Activated naive CD8-positive, alpha-beta T cell treated with anti-CD3 and anti-CD28 coated beads, Interleukin-2, amount 50 U/mL, for 24 hours (primary cell): ENCODE measurements at regions not wholly inside any gene's neighbourhood (a gene's known extent, or its start where the extent isn't known, plus 50 kb on each side); places are given as distances from the start of the nearest gene placed in this dataset.

Experiments
- ATAC-seq: fragments of 150-1000 bp; cut with Tn5 transposase; one replicate; pipeline ENCODE4 v1.10.0; 2021
- DNase-seq: peaks from one replicate; pipeline ENCODE4 v3.0.0; 2021
- H3K27ac Mint-ChIP-seq: one replicate; pipeline ENCODE4 v1.8.0; 2021; ENCODE audit warnings: mild to moderate bottlenecking, mixed read lengths
- H3K27me3 Mint-ChIP-seq: one replicate; pipeline ENCODE4 v1.8.0; 2021; ENCODE audit warnings: mixed read lengths
- H3K36me3 Mint-ChIP-seq: one replicate; pipeline ENCODE4 v1.8.0; 2021; ENCODE audit warnings: low read depth, mixed read lengths
- H3K4me1 Mint-ChIP-seq: one replicate; pipeline ENCODE4 v1.8.0; 2021; ENCODE audit warnings: mixed read lengths
- H3K4me3 Mint-ChIP-seq: one replicate; pipeline ENCODE4 v1.8.0; 2021; ENCODE audit warnings: mild to moderate bottlenecking, moderate library complexity, mixed read lengths
- H3K9me3 Mint-ChIP-seq: one replicate; pipeline ENCODE4 v1.8.0; 2021; ENCODE audit warnings: mixed read lengths

DNA sequence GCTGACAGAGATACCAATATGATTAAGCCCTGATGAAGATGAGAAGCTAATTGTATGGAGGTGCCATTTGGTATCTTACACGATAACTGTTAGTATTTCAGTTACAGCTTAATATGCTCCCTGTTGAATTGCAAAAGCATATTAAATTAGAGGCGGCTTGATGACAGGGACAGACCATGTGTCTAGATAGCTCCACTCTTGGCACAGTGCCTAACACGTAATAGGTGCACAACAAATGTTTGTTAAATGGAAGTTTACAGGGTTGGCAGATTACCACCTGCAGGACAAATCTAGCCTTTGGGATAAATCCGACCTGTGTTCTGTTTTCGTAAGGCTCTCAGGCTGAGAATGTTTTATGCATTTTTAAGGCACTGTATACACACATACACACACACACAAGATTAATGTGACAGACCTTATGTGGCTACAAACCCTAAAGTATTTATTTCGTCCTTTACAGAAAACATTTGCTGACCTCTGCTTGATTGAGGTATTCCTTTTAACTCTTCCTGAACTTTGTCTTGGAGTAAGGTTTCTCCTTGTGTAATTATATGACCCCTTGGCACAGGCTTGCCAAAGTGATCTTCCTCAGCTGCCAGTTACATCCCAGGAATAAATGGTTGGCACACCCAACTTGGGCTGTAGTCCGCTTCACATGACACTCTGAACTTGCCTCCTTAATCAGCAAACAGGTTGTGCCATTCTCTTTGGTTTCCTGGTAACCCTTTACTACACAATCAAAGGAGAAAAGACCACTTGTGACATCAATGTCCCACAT, 348.9 kb downstream of the HRH4 start:
- DNase-seq (no peak), ATAC-seq (no peak)
- Mint-ChIP-seq H3K36me3 (no peaks in the 10 kb centered on the region), H3K9me3 (peaks cover 15% of the 10 kb centered on the region), H3K27me3 (no peaks in the 10 kb centered on the region), H3K4me3 (no peak overlapping the region), H3K27ac (no peak overlapping the region), H3K4me1 (no peaks in the 10 kb centered on the region)

DNA sequence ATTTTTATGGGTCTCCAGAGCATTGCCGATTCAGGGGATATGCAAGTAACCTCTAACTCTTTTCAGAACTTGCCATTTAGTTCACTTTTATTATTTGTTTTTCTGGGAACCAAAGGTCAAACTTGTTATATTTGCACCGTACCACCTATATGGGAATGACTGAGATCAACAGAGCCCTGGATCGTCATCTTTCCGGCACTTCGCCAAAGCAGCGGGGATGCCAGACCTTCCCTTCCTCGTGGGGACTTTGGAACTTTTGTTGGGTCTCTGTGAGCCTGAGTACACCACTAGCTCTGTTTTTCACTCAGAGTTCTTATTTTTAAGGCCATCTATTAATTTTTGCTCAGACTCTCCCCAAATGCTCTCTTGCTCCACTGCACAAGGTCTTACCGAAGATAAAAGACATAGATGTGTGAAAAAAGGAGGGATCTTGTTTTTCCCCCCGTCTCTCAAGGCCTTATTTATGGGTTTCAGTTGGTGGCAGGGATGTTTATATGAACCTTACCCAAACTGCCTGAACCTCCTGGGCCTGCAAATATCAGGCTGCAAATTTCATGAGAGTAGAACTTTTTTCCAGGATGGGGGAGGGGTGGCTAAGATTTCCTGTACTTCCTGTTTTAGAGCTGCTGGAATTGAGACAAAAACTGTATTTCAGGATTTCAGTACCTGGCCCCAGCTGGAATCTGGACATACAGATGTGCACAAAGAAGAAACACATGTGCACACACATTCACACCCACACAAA, 350.3 kb downstream of the HRH4 start:
- no peaks in the 10 kb centered on the region for H3K36me3 Mint-ChIP-seq
- peaks cover 2% of the 10 kb centered on the region for H3K27me3 Mint-ChIP-seq
- H3K4me3 Mint-ChIP-seq = no peak overlapping the region
- H3K4me1 Mint-ChIP-seq = no peaks in the 10 kb centered on the region
- ATAC-seq (no peak), DNase-seq (no peak)
- no peak overlapping the region for H3K27ac Mint-ChIP-seq
- peaks cover 15% of the 10 kb centered on the region for H3K9me3 Mint-ChIP-seq

DNA sequence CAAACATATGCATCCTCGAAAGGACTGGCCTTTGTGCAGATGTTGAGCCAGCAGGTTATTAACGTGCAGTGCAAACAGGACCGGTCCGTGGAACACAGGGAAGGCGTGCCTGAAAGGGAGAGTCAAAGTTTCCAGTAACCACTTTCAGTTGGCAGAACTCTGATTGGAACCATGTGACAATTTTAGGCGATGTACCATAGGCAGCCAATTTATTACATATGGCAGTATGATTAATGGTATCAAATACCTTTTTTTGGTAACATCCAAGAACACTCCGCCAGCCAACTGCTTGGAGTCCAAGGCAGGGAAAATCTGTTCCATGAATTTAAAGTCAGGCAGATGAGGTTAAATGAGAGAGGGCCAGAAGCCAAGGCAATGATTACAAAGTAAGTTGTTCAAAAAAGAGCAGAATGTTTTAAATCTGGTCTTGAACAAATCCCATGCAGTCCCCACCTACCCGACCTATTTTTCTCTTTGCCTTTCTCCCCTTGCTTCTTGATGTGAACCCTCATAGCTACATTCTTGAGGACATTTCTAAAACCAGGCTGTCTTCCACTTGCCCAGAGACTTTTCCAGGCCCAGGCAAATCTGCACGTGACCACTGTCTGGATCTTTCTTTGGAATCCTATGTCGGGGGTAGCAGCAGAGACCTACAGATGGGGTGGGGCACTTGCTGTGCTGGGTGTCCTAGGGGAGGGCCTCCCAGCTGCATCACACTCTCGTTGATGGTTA, 351.7 kb downstream of the HRH4 start:
- no peak for ATAC-seq
- Mint-ChIP-seq H3K27me3 (peaks cover 2% of the 10 kb centered on the region), H3K4me1 (no peaks in the 10 kb centered on the region), H3K4me3 (no peak overlapping the region), H3K27ac (no peak overlapping the region), H3K9me3 (peaks cover 15% of the 10 kb centered on the region), H3K36me3 (no peaks in the 10 kb centered on the region)
- DNase-seq = no peak

- peaks cover 7% of the 10 kb centered on the region for H3K9me3 Mint-ChIP-seq
- H3K27ac Mint-ChIP-seq = no peak overlapping the region
- H3K4me1 Mint-ChIP-seq = no peaks in the 10 kb centered on the region
- peaks cover 2% of the 10 kb centered on the region for H3K27me3 Mint-ChIP-seq
- ATAC-seq = no peak
- H3K36me3 Mint-ChIP-seq = no peaks in the 10 kb centered on the region
- no peak for DNase-seq
- H3K4me3 Mint-ChIP-seq = no peak overlapping the region
Observed at GRCh38 chr18:24814521-24814920, 354.1 kb downstream of the HRH4 start.

- Mint-ChIP-seq H3K4me1 (no peaks in the 10 kb centered on the region), H3K9me3 (peaks cover 3% of the 10 kb centered on the region), H3K27me3 (peaks cover 2% of the 10 kb centered on the region), H3K4me3 (no peak overlapping the region), H3K27ac (no peak overlapping the region), H3K36me3 (no peaks in the 10 kb centered on the region)
- ATAC-seq (no peak), DNase-seq (no peak)
Observed at GRCh38 chr18:24817150-24817549, 356.7 kb downstream of the HRH4 start.

DNA sequence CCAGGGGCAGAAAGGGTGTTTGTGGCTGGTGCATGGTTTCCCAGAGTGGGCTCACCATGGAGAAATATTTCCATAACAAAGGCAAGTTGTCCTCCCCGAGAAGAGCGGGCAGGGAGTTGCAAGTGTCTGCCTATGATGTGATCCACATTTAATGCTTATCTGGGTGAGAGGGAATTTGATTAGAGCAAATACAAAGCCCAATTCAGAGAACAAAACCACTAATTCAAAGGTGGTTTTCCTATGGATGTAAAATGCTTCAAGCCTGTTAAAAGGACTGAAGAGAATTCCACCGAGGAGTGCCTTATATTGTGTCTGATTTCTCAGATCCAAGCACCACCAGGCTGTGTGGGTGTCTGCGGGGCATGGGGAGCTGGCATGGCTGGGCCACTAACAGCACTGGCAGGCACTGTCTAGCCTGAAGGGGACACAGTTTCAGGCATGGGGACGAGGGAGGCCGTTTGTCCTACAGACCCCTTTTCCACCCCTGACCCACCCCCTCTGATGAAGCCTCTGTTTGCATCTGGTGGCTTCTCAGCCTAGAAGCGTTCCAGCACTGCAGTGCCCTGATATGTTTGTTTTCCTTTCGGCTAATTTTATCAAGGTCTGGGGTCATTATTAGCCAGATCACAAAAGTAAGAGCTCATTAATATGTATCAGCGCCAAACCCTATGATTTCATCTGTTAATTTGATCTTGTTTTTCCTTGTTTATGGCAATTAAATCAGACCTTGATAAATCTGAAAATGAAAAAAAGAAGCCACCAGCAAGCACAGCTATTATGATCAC, 357.3 kb downstream of the HRH4 start:
- no peaks in the 10 kb centered on the region for H3K4me1 Mint-ChIP-seq
- DNase-seq (no peak), ATAC-seq (no peak)
- H3K27ac Mint-ChIP-seq = no peak overlapping the region
- peaks cover 2% of the 10 kb centered on the region for H3K27me3 Mint-ChIP-seq
- H3K9me3 Mint-ChIP-seq = no peaks in the 10 kb centered on the region
- H3K4me3 Mint-ChIP-seq = no peak overlapping the region
- H3K36me3 Mint-ChIP-seq = no peaks in the 10 kb centered on the region

- Mint-ChIP-seq H3K27ac (no peak overlapping the region), H3K4me1 (no peaks in the 10 kb centered on the region), H3K27me3 (peaks cover 2% of the 10 kb centered on the region), H3K36me3 (no peaks in the 10 kb centered on the region), H3K4me3 (no peak overlapping the region), H3K9me3 (no peaks in the 10 kb centered on the region)
- DNase-seq (no peak), ATAC-seq (no peak)
Observed at GRCh38 chr18:24818441-24818840, 358.0 kb downstream of the HRH4 start.

DNA sequence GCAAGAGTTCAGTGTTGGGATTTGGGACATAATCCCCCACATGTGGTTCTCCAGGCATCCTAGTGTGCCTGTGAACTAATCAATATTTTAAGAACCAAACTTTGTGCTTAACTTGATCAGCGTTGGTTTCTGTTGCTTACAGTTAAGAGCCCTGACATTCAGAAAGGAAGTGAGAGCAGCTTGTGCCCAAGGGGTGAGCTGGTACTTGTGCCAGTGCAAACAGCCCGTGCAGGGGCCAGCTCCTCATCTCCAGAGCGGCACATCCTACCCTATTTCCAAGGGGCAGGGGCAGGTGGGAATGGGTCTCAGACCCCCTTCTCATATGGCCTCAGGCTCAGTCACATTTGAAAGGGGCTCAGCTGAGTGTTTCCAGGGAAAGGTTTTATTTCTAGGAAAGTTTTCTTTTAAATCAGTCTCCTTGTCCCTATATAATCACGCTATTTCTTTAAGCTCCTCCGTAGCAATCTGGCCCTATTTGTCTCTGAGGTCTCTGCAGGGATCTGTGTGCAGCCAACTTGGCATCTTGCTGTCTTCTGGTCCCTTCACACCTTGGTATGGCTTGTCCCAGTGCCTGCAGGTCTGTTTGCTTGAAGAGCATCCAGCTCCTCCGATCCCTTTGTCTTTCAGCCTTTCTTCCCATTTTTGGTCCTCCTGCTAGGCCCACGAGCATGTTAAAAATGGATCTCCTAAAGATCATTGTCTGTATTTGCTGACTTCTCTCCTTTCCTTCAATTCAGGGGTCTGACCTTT, 358.9 kb downstream of the HRH4 start:
- Mint-ChIP-seq H3K36me3 (no peaks in the 10 kb centered on the region), H3K9me3 (no peaks in the 10 kb centered on the region), H3K27ac (no peak overlapping the region), H3K4me1 (no peaks in the 10 kb centered on the region), H3K4me3 (no peak overlapping the region), H3K27me3 (peaks cover 2% of the 10 kb centered on the region)
- no peak for DNase-seq
- ATAC-seq = no peak

DNA sequence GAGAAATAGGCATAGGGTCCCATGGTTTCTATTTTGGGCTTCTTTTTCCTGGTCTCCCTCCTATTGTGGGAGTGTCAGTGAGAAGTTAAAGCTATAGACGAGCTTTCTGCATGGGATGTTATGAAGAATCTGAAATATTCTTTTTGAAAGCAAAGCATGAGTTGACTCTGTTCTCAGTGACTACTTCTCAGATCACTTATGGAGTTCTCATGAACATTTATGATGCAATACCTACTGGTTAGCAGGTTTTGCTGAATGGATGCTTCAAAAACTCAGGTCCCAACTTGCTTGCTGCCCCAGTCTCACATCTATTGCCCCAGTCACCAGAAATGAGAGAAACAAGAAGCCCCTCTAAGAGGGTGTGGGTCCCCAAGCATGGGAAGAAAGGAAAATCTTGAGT, 365.0 kb downstream of the HRH4 start:
- H3K36me3 Mint-ChIP-seq = no peaks in the 10 kb centered on the region
- H3K27me3 Mint-ChIP-seq = peaks cover 2% of the 10 kb centered on the region
- no peaks in the 10 kb centered on the region for H3K4me1 Mint-ChIP-seq
- H3K4me3 Mint-ChIP-seq = no peak overlapping the region
- DNase-seq (no peak), ATAC-seq (no peak)
- H3K9me3 Mint-ChIP-seq = no peaks in the 10 kb centered on the region
- no peak overlapping the region for H3K27ac Mint-ChIP-seq

DNA sequence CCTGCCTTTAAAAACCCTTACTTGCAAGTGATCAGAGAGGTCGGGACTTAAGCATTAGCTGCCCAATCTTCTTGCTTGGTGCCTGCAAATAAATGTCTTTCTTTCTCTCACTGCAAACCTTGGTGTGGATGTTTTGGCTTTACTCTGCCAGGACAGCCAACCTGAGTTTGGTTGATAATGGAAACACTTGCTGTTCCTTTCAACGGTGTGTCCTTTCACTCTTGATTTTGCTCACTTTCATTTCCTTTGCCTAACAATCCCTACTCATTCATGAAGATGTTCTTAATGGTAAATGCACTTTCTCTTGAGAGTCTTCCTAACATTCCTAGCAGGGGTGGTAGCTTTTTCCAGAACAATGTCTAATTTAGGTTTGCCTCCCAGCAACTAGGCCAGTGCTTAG, 366.2 kb downstream of the HRH4 start:
- ATAC-seq (no peak), DNase-seq (no peak)
- Mint-ChIP-seq H3K27me3 (peaks cover 3% of the 10 kb centered on the region), H3K4me3 (no peak overlapping the region), H3K9me3 (no peaks in the 10 kb centered on the region), H3K36me3 (no peaks in the 10 kb centered on the region), H3K4me1 (no peaks in the 10 kb centered on the region), H3K27ac (no peak overlapping the region)

GRCh38 chr18:24827501-24827900, 367.1 kb downstream of the HRH4 start:
- Mint-ChIP-seq H3K9me3 (no peaks in the 10 kb centered on the region), H3K27me3 (peaks cover 3% of the 10 kb centered on the region), H3K4me3 (no peak overlapping the region), H3K4me1 (no peaks in the 10 kb centered on the region), H3K36me3 (no peaks in the 10 kb centered on the region), H3K27ac (no peak overlapping the region)
- ATAC-seq (no peak), DNase-seq (no peak)

DNA sequence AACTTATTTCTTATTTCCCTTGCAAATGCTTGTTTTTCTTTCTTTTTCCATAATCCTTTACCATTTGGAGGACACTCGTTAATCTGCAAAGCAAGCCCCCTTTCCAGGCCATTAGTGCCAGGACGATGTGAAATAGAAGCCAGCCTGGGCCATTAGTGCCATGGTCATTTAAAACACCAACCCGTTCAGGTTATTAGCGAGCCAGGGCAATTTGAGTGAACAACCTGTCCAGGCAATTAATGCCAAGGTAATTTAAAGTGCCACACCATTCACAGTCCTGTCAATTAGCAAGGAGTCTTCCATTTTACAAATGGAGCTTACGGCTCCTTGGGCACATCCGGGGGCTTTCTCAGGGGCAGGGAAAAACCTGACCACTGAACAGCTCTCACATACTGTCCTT, 370.6 kb downstream of the HRH4 start:
- Mint-ChIP-seq H3K27me3 (peaks cover 3% of the 10 kb centered on the region), H3K4me3 (no peak overlapping the region), H3K9me3 (no peaks in the 10 kb centered on the region), H3K4me1 (no peaks in the 10 kb centered on the region), H3K27ac (no peak overlapping the region), H3K36me3 (no peaks in the 10 kb centered on the region)
- DNase-seq (no peak), ATAC-seq (no peak)

GRCh38 chr18:24831871-24832665, 371.6 kb downstream of the HRH4 start:
- no peaks in the 10 kb centered on the region for H3K9me3 Mint-ChIP-seq
- H3K4me1 Mint-ChIP-seq = no peaks in the 10 kb centered on the region
- DNase-seq = no peak
- H3K27me3 Mint-ChIP-seq = peaks cover 3% of the 10 kb centered on the region
- H3K36me3 Mint-ChIP-seq = no peaks in the 10 kb centered on the region
- no peak overlapping the region for H3K4me3 Mint-ChIP-seq
- ATAC-seq = no peak
- no peak overlapping the region for H3K27ac Mint-ChIP-seq
